VCaP (cell line): ENCODE measurements at regions not wholly inside any gene's neighbourhood (a gene's known extent, or its start where the extent isn't known, plus 50 kb on each side); places are given as distances from the start of the nearest gene placed in this dataset.
A peak's percentile ranks its signal among the peaks of the same experiment; 100 is the strongest.

ENCODE experiments used
- H3K27ac ChIP-seq: fragments of 450-650 bp; 2 replicates; pipeline ENCODE4 v1.5.1; 2017
- CTCF ChIP-seq: fragments of 450-650 bp; conservative IDR thresholded peaks from 2 replicates; pipeline ENCODE4 v1.5.1; 2017; ENCODE audit warnings: mild to moderate bottlenecking, moderate library complexity

GRCh38 chr1:72846476-72847278, 564.3 kb upstream of the NEGR1 start:
- TF ChIP-seq CTCF = no peak
- H3K27ac ChIP-seq = 0 out of 2 replicates have a peak overlapping the region, but pooled peaks have one; percentile 6

DNA sequence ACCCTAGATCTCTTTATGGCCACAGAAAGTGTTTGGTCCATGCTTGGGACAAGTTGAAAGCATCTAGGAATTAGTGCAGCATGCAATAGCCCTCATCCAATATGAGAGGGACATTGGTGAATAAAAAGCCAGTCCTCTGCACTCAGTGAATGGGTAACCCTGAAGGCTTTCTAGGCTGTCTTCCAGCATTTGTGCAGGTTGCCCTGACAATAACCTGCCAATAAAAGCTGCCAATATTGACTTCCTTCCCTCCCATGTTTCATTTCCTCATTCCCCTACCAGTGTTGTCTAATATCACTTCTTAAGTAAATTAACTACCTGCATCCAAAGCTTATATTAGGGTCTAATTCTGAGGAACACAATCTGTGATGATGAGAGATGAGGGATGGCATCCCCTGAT, 563.6 kb upstream of the NEGR1 start:
- TF ChIP-seq CTCF = no peak

DNA sequence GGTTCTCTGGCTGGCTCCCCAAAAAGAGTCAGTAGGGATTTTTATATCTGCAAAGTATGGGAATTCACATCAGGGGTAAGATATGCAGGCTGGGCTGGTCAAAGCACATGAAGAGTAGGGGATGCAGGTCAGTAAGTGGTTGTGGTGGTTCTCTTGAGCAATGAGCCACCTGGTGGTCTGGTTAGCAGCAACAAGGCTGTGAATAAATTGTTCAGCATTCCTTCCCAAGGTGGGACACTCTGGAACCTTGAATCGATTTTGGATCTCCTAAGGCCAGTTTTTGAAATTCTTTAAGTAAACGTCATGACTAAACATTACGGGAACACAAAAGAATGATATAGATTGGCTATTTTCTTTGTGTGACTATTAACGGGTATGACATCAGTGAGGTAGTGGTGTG, 563.0 kb upstream of the NEGR1 start:
- no peak overlapping the region for H3K27ac ChIP-seq
- peak; percentile 50 for TF ChIP-seq CTCF

More for the DNA sequence above, 563.6 kb upstream of the NEGR1 start:
- H3K27ac ChIP-seq = 0 out of 2 replicates have a peak overlapping the region, but pooled peaks have one; percentile 6

DNA sequence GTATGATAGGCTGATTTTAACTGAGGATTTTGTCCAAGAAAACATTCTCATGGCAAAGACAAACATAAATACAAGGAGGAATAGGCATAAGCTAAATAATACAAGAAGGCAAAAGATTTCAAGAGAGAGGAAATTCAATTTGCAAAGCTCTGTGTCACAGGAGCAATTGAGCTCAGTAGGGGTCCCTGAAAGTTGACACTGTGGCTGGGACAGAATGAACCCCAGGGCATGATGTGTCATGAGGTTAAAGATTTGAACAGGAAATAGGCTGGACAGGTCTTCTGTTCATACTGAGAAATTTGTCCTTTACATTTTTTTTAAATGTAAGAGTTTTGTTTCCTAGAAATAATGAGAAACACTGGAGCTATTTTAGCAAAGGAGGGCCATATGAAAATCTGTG, 555.4 kb upstream of the NEGR1 start:
- H3K27ac ChIP-seq = no peak overlapping the region
- TF ChIP-seq CTCF = no peak

- H3K27ac ChIP-seq = no peak overlapping the region
- no peak for TF ChIP-seq CTCF
These were observed 548.5 kb upstream of the NEGR1 start for GRCh38 chr1:72830606-72831390.

- no peak for TF ChIP-seq CTCF
- no peak overlapping the region for H3K27ac ChIP-seq
These were observed 544.9 kb upstream of the NEGR1 start for GRCh38 chr1:72827278-72827677.

DNA sequence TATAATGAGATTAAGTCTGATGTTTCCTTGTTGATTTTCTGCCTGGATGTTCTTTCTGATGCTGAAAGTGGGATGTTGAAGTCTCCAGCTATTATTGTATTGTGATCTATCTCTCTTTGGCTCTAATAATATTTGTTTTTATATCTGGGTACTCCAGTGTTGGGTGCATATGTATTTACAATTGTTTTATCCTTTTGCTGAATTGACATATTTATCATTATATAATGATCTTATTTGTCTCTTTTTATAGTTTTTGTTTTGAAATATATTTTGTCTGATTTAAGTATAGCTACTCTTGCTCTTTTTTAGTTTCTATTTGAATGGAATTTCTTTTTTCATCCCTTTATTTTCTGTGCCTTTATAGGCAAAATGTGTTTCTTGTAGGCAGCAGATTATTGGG, 522.2 kb upstream of the NEGR1 start:
- TF ChIP-seq CTCF = no peak

More for the DNA sequence above, 522.2 kb upstream of the NEGR1 start:
- H3K27ac ChIP-seq = no peak overlapping the region
